ENCODE measurements at regions not wholly inside any gene's neighbourhood (a gene's known extent, or its start where the extent isn't known, plus 50 kb on each side); places are given as distances from the start of the nearest gene placed in this dataset.
A peak's percentile ranks its signal among the peaks of the same experiment; 100 is the strongest.
"Not testable (repeated sequence)": the region's sequence is repeated elsewhere in the genome, so short reads cannot be mapped to it uniquely, and the experiment has no call there.

GRCh38 chr5:33209252-33209651 lies 231.5 kb upstream of the TARS1 start:
- DNase-seq (ENCODE audit: low spot score): no peak

DNA sequence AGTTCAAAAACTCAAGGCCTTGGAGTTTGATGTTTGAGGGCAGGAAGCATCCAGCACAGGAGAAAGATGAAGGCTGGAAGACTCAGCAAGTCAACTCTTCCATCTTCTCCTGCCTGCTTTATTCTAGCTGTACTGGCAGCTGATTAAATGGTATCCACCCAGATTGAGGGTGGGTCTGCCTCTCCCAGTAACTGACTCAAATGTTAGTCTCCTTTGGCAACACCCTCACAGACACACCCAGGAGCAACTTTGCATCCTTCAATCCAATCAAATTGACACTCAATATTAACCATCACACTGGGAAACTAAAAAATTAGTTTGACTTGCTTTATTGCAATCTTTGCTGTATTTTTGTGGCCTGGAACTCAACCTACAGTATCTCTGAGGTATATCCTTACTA lies 230.5 kb upstream of the TARS1 start:
- DNase-seq (ENCODE audit: low spot score): not testable (repeated sequence)

DNA sequence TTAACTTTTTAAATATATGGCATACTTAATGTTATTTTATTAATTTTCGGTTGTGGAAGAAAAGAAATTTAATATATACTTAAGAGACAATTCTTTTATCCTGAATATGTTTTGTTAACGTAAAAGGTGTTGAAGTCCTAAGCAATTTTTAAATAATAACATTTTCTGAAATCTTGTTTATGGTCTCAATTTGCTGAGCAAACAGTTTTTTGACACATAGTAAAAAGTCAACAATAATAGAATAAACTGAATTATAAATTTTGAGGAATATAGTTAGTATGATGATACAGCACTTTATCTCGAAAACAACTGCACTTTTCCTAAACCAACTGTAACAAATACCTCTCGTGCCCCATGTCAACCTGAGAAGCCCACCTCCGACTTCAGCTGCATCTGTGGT lies 229.8 kb upstream of the TARS1 start:
- DNase-seq (ENCODE audit: low spot score): no peak

GRCh38 chr5:33212439-33212838 lies 228.3 kb upstream of the TARS1 start:
- no peak for DNase-seq (ENCODE audit: low spot score)

- DNase-seq (ENCODE audit: low spot score): no peak
These were observed 227.9 kb upstream of the TARS1 start for GRCh38 chr5:33212900-33213299.

- no peak for DNase-seq (ENCODE audit: low spot score)
These were observed 217.0 kb upstream of the TARS1 start for GRCh38 chr5:33223563-33224284.

DNA sequence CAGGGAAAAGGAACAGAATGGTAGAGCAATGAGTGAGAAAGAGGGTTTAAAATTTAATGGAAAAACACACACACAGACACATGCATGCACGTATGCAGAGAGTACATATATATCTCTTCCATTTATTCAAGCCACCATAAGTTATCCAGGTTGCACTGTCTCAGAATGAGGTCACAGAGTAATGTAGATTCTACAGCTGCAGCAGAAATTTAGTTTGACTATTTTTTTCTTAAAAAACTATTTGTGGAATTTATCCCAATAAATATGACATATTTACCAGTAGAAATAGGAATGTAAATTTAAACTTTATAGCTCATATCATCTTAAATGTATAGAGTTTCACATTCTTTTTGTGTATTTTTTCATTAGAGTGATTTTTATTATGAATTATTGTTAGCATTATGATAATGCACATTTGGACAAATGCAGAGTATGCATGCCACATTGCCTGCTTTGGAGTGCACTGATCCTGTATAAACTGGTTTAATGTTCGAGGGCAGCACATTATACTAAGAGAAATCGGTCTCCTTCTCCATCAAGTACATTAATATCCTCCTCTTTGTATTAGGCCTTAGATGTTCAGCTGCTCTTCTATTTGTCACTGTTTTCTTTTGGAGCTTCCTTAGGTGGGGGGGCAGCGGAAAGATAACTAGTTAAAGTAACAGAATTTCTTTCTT lies 216.3 kb upstream of the TARS1 start:
- no peak for DNase-seq (ENCODE audit: low spot score)

- DNase-seq (ENCODE audit: low spot score): no peak
These were observed 213.5 kb upstream of the TARS1 start for GRCh38 chr5:33227247-33227646.

GRCh38 chr5:33227746-33228145 lies 213.0 kb upstream of the TARS1 start:
- no peak for DNase-seq (ENCODE audit: low spot score)

DNA sequence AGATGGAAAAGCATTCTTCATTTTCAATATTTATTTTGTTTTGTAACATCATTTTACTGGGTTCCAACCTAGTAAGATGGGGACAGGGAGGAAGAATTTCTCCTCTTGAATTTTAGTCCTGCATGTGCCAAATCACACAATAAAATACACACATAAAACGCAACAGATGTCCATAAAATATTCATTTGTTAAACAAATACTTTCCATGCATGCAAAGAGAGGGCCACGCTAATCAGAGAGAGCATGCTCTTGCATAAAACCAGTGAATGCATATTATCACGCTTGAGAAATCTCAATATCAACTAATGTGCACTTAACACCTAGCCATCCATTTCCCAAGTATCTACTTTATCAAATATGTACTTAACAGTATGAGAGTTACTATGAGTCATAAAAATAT lies 212.6 kb upstream of the TARS1 start:
- no peak for DNase-seq (ENCODE audit: low spot score)

DNA sequence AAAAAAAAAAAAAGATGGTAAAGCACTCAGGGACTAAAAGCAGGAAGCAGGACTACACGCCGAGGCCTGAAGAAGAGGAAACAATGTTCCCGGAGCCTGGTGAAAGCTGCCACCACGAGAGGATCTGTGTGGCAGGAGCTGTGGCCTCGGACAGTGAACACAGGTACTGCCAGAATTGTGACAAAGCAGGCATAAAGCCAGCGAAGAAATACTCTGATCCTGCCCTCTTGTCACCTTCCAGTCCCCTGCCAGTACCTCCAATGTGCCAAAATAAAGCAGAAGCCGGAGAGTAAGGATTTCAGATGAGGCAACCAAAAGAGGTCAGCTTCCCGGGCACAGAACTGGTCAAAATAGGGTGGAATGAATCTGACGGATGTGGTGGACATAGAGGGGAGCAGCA lies 211.5 kb upstream of the TARS1 start:
- no peak for DNase-seq (ENCODE audit: low spot score)

DNA sequence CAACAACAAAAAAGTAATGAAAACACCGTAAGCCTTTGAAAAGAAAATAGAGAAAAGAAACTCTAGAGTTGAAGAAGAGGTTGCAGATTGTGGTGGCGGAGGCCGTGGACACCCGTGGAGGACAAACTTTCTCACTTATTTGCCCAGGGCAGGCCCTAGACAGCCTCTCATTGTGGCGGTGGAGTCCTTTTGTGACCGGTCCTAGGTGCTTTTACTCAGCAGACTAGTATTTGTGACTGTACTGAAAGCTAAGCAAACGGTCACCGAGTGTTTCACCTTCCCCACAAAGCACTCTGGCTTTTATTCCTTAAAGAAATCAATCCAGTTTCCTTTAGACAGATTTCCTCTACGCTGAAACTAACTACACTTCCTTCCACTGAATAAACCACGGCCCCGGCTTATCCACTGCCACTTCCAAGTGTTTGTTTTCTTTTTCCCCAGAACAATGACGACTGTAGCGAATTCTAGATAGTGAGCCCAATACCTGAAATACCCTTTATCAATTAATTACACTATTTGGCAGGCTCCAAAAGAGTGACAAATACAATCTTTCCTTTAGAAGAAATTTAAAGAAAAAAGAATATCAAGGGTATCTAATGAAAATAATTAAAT lies 210.2 kb upstream of the TARS1 start:
- no peak for DNase-seq (ENCODE audit: low spot score)

GRCh38 chr5:33231214-33231710 lies 209.5 kb upstream of the TARS1 start:
- no peak for DNase-seq (ENCODE audit: low spot score)

DNA sequence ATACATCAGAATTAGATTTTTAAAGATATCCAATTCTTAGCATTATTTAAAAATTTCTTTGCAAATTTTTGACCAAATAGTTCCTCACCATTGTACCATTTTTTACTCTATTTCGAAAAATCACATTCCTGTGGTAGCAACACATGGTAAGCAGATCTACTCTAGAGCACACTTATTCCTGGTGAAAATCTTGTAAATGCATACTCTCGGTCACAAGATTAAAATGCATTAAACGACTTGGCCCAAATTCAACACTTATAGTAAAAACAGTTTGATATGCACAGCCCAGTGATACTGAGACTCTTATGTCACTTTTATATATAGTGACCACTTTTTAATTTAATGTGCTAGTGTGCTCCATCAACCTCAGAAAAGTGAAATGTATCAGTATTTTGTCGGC lies 208.8 kb upstream of the TARS1 start:
- no peak for DNase-seq (ENCODE audit: low spot score)

- DNase-seq (ENCODE audit: low spot score): peak; percentile 42
These were observed 207.8 kb upstream of the TARS1 start for GRCh38 chr5:33232731-33233505.

DNA sequence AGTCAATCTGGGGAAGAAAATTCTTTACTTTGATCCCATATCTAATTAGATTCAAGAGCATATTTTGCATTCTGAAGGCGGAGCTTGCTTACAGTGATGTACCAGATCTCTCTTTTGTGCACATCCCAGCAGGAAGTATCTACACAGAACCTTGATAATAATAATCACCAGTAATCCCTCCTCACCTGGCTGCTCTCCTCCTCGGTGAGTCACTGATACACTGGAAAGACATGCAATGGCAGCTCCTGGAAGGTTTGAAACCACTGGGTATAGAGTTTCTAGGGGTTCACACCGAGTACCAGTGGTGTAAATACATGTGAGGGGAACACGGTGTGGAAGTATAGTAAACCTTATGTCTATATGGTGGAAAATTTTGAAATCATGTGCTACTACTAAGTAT lies 205.5 kb upstream of the TARS1 start:
- no peak for DNase-seq (ENCODE audit: low spot score)

DNA sequence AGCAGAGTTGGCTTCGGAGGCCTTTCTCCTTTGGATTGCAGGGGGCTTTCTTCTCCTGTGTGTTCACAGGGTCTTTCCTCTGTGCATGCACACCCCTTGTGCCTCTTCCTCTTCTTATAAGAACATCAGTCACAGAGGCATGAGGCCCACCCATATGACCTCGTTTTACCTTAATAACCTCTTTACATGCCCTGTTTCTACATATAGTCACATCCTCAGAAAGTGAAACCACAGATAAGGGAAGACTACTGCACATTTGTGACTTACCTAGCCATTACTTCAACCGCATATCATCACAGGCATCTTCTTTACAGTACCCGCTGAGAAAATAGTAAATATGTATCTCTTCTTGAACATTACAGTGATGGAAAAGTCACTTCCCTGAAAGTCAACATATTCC lies 204.9 kb upstream of the TARS1 start:
- no peak for DNase-seq (ENCODE audit: low spot score)

- DNase-seq (ENCODE audit: low spot score): no peak
These were observed 203.3 kb upstream of the TARS1 start for GRCh38 chr5:33237471-33237870.

DNA sequence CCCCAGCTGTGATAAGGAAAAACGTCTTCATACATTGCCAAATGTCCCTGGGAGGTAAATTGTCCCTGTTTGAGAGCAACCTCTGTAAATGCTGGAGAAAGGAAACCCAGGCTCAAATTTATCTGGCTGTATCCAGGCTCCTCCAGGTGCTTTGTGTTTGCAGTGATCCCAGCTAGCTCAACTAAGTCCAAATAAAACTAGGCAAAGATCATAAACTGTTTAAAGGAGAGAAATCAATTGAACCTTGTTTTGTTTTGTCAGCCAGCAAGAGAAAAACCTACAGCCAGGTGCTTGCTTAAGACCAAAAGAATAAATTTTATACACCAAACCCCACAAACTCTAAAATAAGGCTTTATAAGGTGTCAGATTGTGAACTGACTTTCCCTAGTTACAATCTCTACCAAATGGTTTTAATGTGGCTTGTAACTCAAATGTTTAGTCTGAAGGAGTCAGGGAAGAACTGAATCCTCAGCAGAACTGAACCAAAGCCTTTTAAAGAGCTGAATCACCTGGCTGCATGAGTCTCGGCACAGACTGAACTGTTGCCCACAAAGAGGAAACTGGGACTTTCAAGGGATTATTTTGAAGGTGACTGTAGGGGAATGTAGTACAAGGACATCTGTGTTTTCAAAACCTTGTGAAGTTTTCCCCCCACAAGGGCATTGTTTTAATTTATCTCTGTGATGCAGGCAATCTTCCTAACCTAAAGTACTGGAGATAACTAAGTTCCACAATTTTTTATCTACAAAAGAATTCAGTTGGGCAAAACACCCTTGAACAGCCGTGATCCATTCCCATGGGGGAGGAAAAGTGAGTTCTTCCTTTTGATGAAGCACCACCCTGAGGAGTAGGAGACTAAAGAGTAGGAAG lies 201.7 kb upstream of the TARS1 start:
- no peak for DNase-seq (ENCODE audit: low spot score)

DNA sequence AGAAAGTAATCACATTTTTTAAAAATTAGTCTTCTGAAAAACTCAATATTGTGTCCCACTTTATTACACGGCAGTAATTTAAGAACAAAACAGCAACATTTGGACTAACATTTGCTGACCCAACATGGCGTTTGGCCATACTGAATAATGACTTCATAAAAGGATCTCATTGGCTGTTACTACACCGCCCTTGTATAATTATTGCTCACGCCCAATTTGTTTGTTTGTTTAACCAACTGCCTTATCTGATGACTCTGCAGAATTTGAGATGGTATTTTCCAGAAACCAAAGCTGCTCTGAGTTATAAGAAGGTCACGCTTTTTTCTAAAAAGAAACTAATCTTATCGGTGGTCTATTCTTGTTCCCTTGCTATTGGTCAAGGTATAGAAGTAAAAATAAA lies 200.2 kb upstream of the TARS1 start:
- no peak for DNase-seq (ENCODE audit: low spot score)

- DNase-seq (ENCODE audit: low spot score): peak; percentile 44
These were observed 199.0 kb upstream of the TARS1 start for GRCh38 chr5:33241802-33242201.

Measured in umbilical cord (tissue), 1 donor.